SK-N-MC (cell line): ENCODE measurements at regions not wholly inside any gene's neighbourhood (a gene's known extent, or its start where the extent isn't known, plus 50 kb on each side); places are given as distances from the start of the nearest gene placed in this dataset.

ENCODE experiments used
- DNase-seq: peaks from one replicate; pipeline ENCODE4 v3.0.0-alpha.2; 2011; ENCODE audit warnings: low read depth, low spot score
- H3K27ac ChIP-seq: fragments of 200-600 bp; sonication (generic); 2 replicates; pipeline ENCODE4 v1.5.1; 2016; ENCODE audit warnings: mixed run types
- H3K36me3 ChIP-seq: fragments of 200-600 bp; sonication (generic); 2 replicates; pipeline ENCODE4 v1.6.1; 2017; ENCODE audit warnings: antibody characterized with exemption, low read length, mixed read lengths; ENCODE audit not compliant: insufficient read depth
- H3K4me3 ChIP-seq: fragments of 200-600 bp; sonication (generic); 2 replicates; pipeline ENCODE4 v1.5.1; 2016
- H3K9ac ChIP-seq: fragments of 200-600 bp; sonication (generic); 2 replicates; pipeline ENCODE4 v1.8.0; 2017; ENCODE audit warnings: mixed run types, mixed read lengths; ENCODE audit not compliant: insufficient read length
- H3K9me3 ChIP-seq: fragments of 200-600 bp; sonication (generic); 2 replicates; pipeline ENCODE4 v1.6.1; 2017; ENCODE audit warnings: low read depth, mild to moderate bottlenecking, antibody characterized with exemption, low read length, moderate library complexity, mixed read lengths
- EZH2 ChIP-seq: fragments of 200-600 bp; sonication (generic); IDR thresholded peaks from one replicate; pipeline ENCODE4 v1.6.1; 2017; ENCODE audit warnings: antibody characterized with exemption
- FOXP2 ChIP-seq: optimal IDR thresholded peaks from 2 replicates; pipeline ENCODE3; 2011; ENCODE audit warnings: mild to moderate bottlenecking, moderate library complexity; ENCODE audit not compliant: insufficient read depth; ENCODE audit errors: extremely low read length, control extremely low read depth
- POLR2AphosphoS5 ChIP-seq: IDR thresholded peaks from 2 replicates; pipeline ENCODE4 v1.6.1; 2012; ENCODE audit warnings: mild to moderate bottlenecking, low read depth, low read length, borderline replicate concordance

GRCh38 chr5:120405286-120405864, 58.7 kb upstream of the PRR16 start:
- no peak overlapping the region for H3K4me3 ChIP-seq
- H3K9me3 ChIP-seq: no peaks in the 10 kb centered on the region
- no peak for DNase-seq
- TF ChIP-seq FOXP2: no peak
- no peak for TF ChIP-seq EZH2
- TF ChIP-seq POLR2AphosphoS5: no peak
- no peak overlapping the region for H3K9ac ChIP-seq
- peak overlapping the region; percentile 62; the same call in 1 of the 2 replicates for H3K27ac ChIP-seq
- no peaks in the 10 kb centered on the region for H3K36me3 ChIP-seq

DNA sequence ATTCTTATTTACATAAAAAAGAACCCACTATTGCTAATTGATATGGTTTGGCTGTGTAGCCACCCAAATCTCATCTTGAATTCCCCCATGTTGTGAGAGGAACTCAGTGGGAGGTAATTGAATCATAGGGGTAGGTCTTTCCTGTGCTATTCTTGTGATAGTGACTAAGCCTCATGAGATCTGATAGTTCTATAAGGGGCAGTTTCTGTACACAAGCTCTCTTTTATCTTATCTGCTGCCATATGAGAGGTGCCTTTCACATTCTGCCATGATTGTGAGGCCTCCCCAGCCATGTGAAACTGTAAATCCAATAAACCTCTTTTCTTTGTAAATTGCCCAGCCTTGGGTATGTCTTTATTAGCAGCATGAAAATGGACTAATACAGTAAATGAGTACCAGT, 58.2 kb upstream of the PRR16 start:
- H3K4me3 ChIP-seq: no peak overlapping the region
- DNase-seq: no peak
- H3K36me3 ChIP-seq: no peaks in the 10 kb centered on the region
- TF ChIP-seq FOXP2: no peak
- TF ChIP-seq EZH2: no peak
- TF ChIP-seq POLR2AphosphoS5: no peak
- no peak overlapping the region for H3K9ac ChIP-seq
- peak overlapping the region; percentile 62; the same call in 1 of the 2 replicates for H3K27ac ChIP-seq
- H3K9me3 ChIP-seq: no peaks in the 10 kb centered on the region

DNA sequence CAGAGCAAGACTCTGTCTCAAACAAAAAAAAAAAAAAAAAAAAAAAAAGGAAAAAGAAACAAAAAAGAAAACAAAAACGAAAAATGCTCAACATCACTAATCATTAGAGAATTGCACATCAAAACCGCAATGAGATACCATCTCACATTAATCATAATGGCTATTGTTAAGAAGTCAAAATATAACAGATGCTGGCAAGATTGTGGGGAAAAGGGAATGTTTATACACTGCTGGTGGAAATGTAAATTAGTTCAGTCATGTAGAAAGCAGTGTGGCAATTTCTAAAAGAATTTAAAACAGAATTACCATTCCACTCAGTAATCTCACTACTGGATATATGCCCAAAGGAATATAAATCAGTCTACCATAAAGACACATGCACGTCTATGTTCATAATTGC, 50.4 kb upstream of the PRR16 start:
- H3K4me3 ChIP-seq: no peak overlapping the region
- H3K27ac ChIP-seq: no peak overlapping the region
- H3K9me3 ChIP-seq: no peaks in the 10 kb centered on the region
- no peaks in the 10 kb centered on the region for H3K36me3 ChIP-seq
- DNase-seq: peak; percentile 8
- TF ChIP-seq EZH2 (no peak), POLR2AphosphoS5 (no peak), FOXP2 (no peak)
- no peak overlapping the region for H3K9ac ChIP-seq
